Thoracic aorta (tissue), 2 donors: ENCODE measurements at regions not wholly inside any gene's neighbourhood (a gene's known extent, or its start where the extent isn't known, plus 50 kb on each side); places are given as distances from the start of the nearest gene placed in this dataset.

Source experiments
- ATAC-seq: fragments of 150-250 bp; one replicate; pipeline ENCODE4 v1.8.0; 2017; ENCODE audit warnings: low read depth; ENCODE audit not compliant: insufficient number of reproducible peaks, low FRiP score
- DNase-seq: peaks from one replicate; pipeline ENCODE4 v3.0.0-alpha.2; 2020; ENCODE audit warnings: low spot score
- H3K27ac ChIP-seq, 2 donors: fragments of 200-600 bp; sonication (generic); 1 replicate in 1 of 2; 2 replicates in 1 of 2; pipeline ENCODE4 v1.5.1; 2016; ENCODE audit warnings: mild to moderate bottlenecking in 2 of 2, moderate library complexity in 2 of 2
- H3K27me3 ChIP-seq: fragments of 200-600 bp; sonication (generic); replicated peaks from 2 replicates; pipeline ENCODE4 v1.6.0; 2016; ENCODE audit warnings: mild to moderate bottlenecking; ENCODE audit not compliant: insufficient read depth
- H3K36me3 ChIP-seq: fragments of 200-600 bp; sonication (generic); one replicate; pipeline ENCODE4 v1.5.1; 2016
- H3K4me1 ChIP-seq, 2 donors: fragments of 200-600 bp; sonication (generic); 1 replicate in 1 of 2; 2 replicates in 1 of 2; pipeline versions ENCODE4 v1.5.1 to v1.6.0; 2016; ENCODE audit warnings: low read depth in 2 of 2, mild to moderate bottlenecking in 1 of 2; ENCODE audit not compliant: control insufficient read depth in 1 of 2
- H3K4me3 ChIP-seq: fragments of 200-600 bp; sonication (generic); 2 replicates; pipeline ENCODE4 v1.5.1; 2016; ENCODE audit warnings: mild to moderate bottlenecking
- H3K9me3 ChIP-seq: fragments of 200-600 bp; sonication (generic); 2 replicates; pipeline ENCODE4 v1.5.1; 2016
- CTCF ChIP-seq: fragments of 200-600 bp; sonication (generic); IDR thresholded peaks from one replicate; pipeline ENCODE4 v1.5.1; 2019; ENCODE audit warnings: antibody characterized with exemption

DNA sequence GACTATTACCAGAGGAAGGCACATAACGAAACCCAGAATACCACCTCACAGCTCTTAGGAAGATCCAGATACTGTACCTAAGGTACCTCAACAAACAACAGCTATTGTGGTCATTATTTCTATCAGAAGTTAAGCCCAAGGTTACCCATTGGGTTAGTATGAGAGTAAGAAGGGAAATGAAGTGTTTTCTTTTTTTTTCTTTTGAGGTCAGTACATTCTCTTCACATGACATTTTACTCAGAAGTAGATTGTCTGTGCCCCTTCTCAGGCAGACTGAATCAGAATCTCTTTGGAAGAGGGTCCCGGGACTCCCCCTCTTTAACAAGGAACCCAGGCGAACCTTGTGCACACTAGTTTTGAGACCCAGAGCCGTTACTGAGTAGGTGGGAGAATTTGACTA lies 233.7 kb upstream of the CXCR4 start:
- Histone ChIP-seq H3K36me3 (no peaks in the 10 kb centered on the region), H3K4me1 (no peaks in the 10 kb centered on the region), H3K27ac (no peak overlapping the region), H3K9me3 (no peaks in the 10 kb centered on the region), H3K27me3 (no peaks in the 10 kb centered on the region), H3K4me3 (no peak overlapping the region)
- TF ChIP-seq CTCF = no peak
- DNase-seq = no peak
- ATAC-seq = no peak

GRCh38 chr2:136347981-136348380 lies 230.0 kb upstream of the CXCR4 start:
- Histone ChIP-seq H3K27me3 (no peaks in the 10 kb centered on the region), H3K9me3 (no peaks in the 10 kb centered on the region), H3K27ac (no peak overlapping the region), H3K36me3 (no peaks in the 10 kb centered on the region), H3K4me3 (no peak overlapping the region), H3K4me1 (no peaks in the 10 kb centered on the region)
- TF ChIP-seq CTCF = no peak
- DNase-seq (no peak), ATAC-seq (no peak)

GRCh38 chr2:136344339-136344738 lies 226.4 kb upstream of the CXCR4 start:
- no peak overlapping the region for H3K27ac ChIP-seq
- no peak for TF ChIP-seq CTCF
- no peaks in the 10 kb centered on the region for H3K9me3 ChIP-seq
- no peaks in the 10 kb centered on the region for H3K4me1 ChIP-seq
- ATAC-seq = no peak
- H3K4me3 ChIP-seq = no peak overlapping the region
- DNase-seq = no peak
- no peaks in the 10 kb centered on the region for H3K36me3 ChIP-seq
- no peaks in the 10 kb centered on the region for H3K27me3 ChIP-seq

DNA sequence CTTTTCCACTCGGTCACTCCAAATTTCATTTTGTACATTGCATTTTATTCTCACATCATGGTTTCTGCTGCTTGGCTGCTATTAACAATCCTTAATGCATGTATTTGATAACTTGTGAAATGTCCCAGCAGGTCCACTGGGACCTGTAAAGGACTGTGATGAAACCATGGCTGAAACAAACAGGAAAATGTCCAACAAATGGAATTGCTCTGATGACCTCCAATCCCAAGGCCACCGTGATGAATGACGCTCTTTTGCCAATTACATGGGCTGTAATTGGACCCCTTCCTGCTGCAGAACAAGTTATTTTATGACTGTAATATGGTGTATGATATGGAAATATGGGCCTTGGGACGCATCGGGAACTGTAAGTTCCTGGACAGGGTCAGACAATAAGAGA lies 224.2 kb upstream of the CXCR4 start:
- TF ChIP-seq CTCF = no peak
- no peaks in the 10 kb centered on the region for H3K36me3 ChIP-seq
- H3K27me3 ChIP-seq = no peaks in the 10 kb centered on the region
- DNase-seq = no peak
- ATAC-seq = no peak
- no peak overlapping the region for H3K27ac ChIP-seq
- no peaks in the 10 kb centered on the region for H3K4me1 ChIP-seq
- no peak overlapping the region for H3K4me3 ChIP-seq
- no peaks in the 10 kb centered on the region for H3K9me3 ChIP-seq

GRCh38 chr2:136334967-136335366 lies 217.0 kb upstream of the CXCR4 start:
- DNase-seq = no peak
- Histone ChIP-seq H3K9me3 (no peaks in the 10 kb centered on the region), H3K4me3 (no peak overlapping the region), H3K4me1 (no peaks in the 10 kb centered on the region), H3K36me3 (no peaks in the 10 kb centered on the region), H3K27me3 (no peaks in the 10 kb centered on the region), H3K27ac (no peak overlapping the region)
- ATAC-seq = no peak
- TF ChIP-seq CTCF = no peak
